Hematopoietic multipotent progenitor cell treated with erythropoietin and hydrocortisone succinate and interleukin-3 and kit ligand, for 17 days (in vitro differentiated cells): ENCODE measurements at regions not wholly inside any gene's neighbourhood (a gene's known extent, or its start where the extent isn't known, plus 50 kb on each side); places are given as distances from the start of the nearest gene placed in this dataset.
"Not testable (repeated sequence)": the region's sequence is repeated elsewhere in the genome, so short reads cannot be mapped to it uniquely, and the experiment has no call there.

Experiments used
- DNase-seq: peaks from one replicate; pipeline ENCODE4 v3.0.0-alpha.2; 2015; ENCODE audit warnings: low spot score

- DNase-seq = no peak
Observed at GRCh38 chr12:61574339-61574738, 685.9 kb upstream of the USP15 start.

- no peak for DNase-seq
Observed at GRCh38 chr12:61584943-61585342, 675.3 kb upstream of the USP15 start.

GRCh38 chr12:61590864-61591263 is 669.3 kb upstream of the USP15 start:
- not testable (repeated sequence) for DNase-seq

- DNase-seq = no peak
Observed at GRCh38 chr12:61610143-61610542, 650.1 kb upstream of the USP15 start.

GRCh38 chr12:61629702-61630101 is 630.5 kb upstream of the USP15 start:
- no peak for DNase-seq

GRCh38 chr12:61646639-61647038 is 613.6 kb upstream of the USP15 start:
- DNase-seq = no peak

- no peak for DNase-seq
Observed at GRCh38 chr12:61647566-61647965, 612.6 kb upstream of the USP15 start.

- DNase-seq = no peak
Observed at GRCh38 chr12:61652265-61652664, 607.9 kb upstream of the USP15 start.

- no peak for DNase-seq
Observed at GRCh38 chr12:61654698-61655097, 605.5 kb upstream of the USP15 start.

GRCh38 chr12:61655241-61655640 is 605.0 kb upstream of the USP15 start:
- DNase-seq = no peak

- no peak for DNase-seq
Observed at GRCh38 chr12:61667676-61668075, 592.5 kb upstream of the USP15 start.

- DNase-seq = no peak
Observed at GRCh38 chr12:61676520-61676919, 583.7 kb upstream of the USP15 start.

- no peak for DNase-seq
Observed at GRCh38 chr12:61687407-61687806, 572.8 kb upstream of the USP15 start.

GRCh38 chr12:61694214-61694613 is 566.0 kb upstream of the USP15 start:
- no peak for DNase-seq

GRCh38 chr12:61701471-61701870 is 558.7 kb upstream of the USP15 start:
- DNase-seq = no peak

- DNase-seq = no peak
Observed at GRCh38 chr12:61706783-61707182, 553.4 kb upstream of the USP15 start.

- DNase-seq = no peak
Observed at GRCh38 chr12:61713121-61713520, 547.1 kb upstream of the USP15 start.

- DNase-seq = no peak
Observed at GRCh38 chr12:61717986-61718385, 542.2 kb upstream of the USP15 start.

- no peak for DNase-seq
Observed at GRCh38 chr12:61739925-61740324, 520.3 kb upstream of the USP15 start.

- DNase-seq = no peak
Observed at GRCh38 chr12:61750604-61751003, 509.6 kb upstream of the USP15 start.

- no peak for DNase-seq
Observed at GRCh38 chr12:61754214-61754613, 506.0 kb upstream of the USP15 start.

- no peak for DNase-seq
Observed at GRCh38 chr12:61757831-61758505, 502.2 kb upstream of the USP15 start.

- no peak for DNase-seq
Observed at GRCh38 chr12:61758661-61759060, 501.5 kb upstream of the USP15 start.

- no peak for DNase-seq
Observed at GRCh38 chr12:61765926-61766325, 494.3 kb upstream of the USP15 start.

- DNase-seq = no peak
Observed at GRCh38 chr12:61780435-61780834, 479.8 kb upstream of the USP15 start.
